RWPE2 (cell line): ENCODE measurements at regions not wholly inside any gene's neighbourhood (a gene's known extent, or its start where the extent isn't known, plus 50 kb on each side); places are given as distances from the start of the nearest gene placed in this dataset.

Source experiments
- ATAC-seq: fragments of 200-7000 bp; cut with Tn5 transposase; 3 replicates; pipeline ENCODE4 v1.9.1; 2021; ENCODE audit warnings: low read depth
- DNase-seq: peaks from one replicate; pipeline ENCODE4 v3.0.0-alpha.2; 2020; ENCODE audit warnings: low spot score
- H3K27ac ChIP-seq: fragments of 450-650 bp; 2 replicates; pipeline ENCODE4 v1.5.1; 2017; ENCODE audit warnings: mild to moderate bottlenecking; ENCODE audit not compliant: poor library complexity, severe bottlenecking
- H3K27me3 ChIP-seq: fragments of 250-450 bp; sonication (Bioruptor Pico); 2 replicates; pipeline ENCODE4 v1.5.1; 2021; ENCODE audit warnings: mild to moderate bottlenecking, moderate library complexity; ENCODE audit not compliant: insufficient read depth, poor library complexity, severe bottlenecking
- H3K36me3 ChIP-seq: fragments of 250-450 bp; sonication (Bioruptor Pico); 2 replicates; pipeline ENCODE4 v1.5.1; 2020; ENCODE audit warnings: low read depth, mild to moderate bottlenecking, moderate library complexity
- H3K4me1 ChIP-seq: fragments of 250-450 bp; sonication (Bioruptor Pico); 2 replicates; pipeline ENCODE4 v1.5.1; 2021; ENCODE audit warnings: mild to moderate bottlenecking, moderate library complexity; ENCODE audit not compliant: insufficient read depth, poor library complexity, severe bottlenecking
- H3K4me3 ChIP-seq: fragments of 250-450 bp; sonication (Bioruptor Pico); 2 replicates; pipeline ENCODE4 v1.5.1; 2021; ENCODE audit warnings: mild to moderate bottlenecking, moderate library complexity; ENCODE audit not compliant: severe bottlenecking
- H3K9me3 ChIP-seq: fragments of 250-450 bp; sonication (Bioruptor Pico); 2 replicates; pipeline ENCODE4 v1.5.1; 2021; ENCODE audit warnings: mild to moderate bottlenecking, moderate library complexity; ENCODE audit not compliant: severe bottlenecking
- TF ChIP-seq, protein P1 (sequence below): fragments of 450-650 bp; IDR thresholded peaks from one replicate; pipeline ENCODE4 v1.5.1; 2017; ENCODE audit warnings: mild to moderate bottlenecking, moderate library complexity; ENCODE audit not compliant: poor library complexity, severe bottlenecking

DNA sequence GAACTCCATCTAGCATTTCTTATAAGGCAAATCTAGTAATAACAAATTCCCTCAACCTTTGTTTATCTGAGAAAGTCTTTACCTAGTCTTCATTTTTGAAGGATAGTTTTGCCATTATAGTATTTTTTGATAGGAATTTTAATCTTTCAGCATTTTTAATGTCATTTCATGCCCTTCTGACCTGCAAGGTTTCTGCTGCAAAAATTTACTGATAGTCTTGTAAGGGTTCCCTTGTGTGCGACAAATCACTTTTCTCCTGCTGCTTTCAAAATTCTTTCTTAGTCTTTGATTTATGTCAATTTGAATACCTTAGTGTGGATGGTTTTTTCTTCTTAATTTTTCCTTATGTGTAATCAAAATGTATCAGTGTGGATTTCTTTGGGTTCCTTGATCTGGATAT is 297.5 kb upstream of the FAM78B start:
- TF ChIP-seq, protein P1, sequence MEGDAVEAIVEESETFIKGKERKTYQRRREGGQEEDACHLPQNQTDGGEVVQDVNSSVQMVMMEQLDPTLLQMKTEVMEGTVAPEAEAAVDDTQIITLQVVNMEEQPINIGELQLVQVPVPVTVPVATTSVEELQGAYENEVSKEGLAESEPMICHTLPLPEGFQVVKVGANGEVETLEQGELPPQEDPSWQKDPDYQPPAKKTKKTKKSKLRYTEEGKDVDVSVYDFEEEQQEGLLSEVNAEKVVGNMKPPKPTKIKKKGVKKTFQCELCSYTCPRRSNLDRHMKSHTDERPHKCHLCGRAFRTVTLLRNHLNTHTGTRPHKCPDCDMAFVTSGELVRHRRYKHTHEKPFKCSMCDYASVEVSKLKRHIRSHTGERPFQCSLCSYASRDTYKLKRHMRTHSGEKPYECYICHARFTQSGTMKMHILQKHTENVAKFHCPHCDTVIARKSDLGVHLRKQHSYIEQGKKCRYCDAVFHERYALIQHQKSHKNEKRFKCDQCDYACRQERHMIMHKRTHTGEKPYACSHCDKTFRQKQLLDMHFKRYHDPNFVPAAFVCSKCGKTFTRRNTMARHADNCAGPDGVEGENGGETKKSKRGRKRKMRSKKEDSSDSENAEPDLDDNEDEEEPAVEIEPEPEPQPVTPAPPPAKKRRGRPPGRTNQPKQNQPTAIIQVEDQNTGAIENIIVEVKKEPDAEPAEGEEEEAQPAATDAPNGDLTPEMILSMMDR, result no peak
- DNase-seq (no peak), ATAC-seq (no peak)
- Histone ChIP-seq H3K27me3 (no peaks in the 10 kb centered on the region), H3K4me1 (no peaks in the 10 kb centered on the region), H3K9me3 (no peaks in the 10 kb centered on the region), H3K4me3 (no peak overlapping the region), H3K36me3 (no peaks in the 10 kb centered on the region), H3K27ac (no peak overlapping the region)

DNA sequence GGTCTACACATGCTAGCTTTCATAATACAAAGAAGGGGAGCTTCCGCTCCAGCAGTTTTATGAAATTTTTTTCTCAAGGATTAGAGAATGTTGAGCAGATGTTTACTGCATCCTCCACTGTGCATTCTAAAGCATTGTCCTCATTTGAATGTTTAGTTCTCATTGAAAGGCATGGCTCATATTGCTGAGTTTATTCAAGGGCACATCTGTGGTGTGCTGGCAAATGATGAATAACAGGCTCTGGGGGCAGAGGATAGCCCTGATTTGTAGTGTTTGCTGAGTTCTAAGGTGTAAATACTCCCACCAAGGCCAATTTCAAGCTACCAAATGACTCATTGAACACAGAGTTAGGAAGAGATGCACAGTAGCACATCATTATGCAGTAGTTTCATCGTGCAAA is 303.2 kb upstream of the FAM78B start:
- DNase-seq (no peak), ATAC-seq (no peak)
- no peak overlapping the region for H3K27ac ChIP-seq
- TF ChIP-seq, protein P1, result no peak
- H3K27me3 ChIP-seq, result no peaks in the 10 kb centered on the region
- H3K9me3 ChIP-seq, result no peaks in the 10 kb centered on the region
- no peaks in the 10 kb centered on the region for H3K36me3 ChIP-seq
- no peak overlapping the region for H3K4me3 ChIP-seq
- H3K4me1 ChIP-seq, result no peaks in the 10 kb centered on the region

DNA sequence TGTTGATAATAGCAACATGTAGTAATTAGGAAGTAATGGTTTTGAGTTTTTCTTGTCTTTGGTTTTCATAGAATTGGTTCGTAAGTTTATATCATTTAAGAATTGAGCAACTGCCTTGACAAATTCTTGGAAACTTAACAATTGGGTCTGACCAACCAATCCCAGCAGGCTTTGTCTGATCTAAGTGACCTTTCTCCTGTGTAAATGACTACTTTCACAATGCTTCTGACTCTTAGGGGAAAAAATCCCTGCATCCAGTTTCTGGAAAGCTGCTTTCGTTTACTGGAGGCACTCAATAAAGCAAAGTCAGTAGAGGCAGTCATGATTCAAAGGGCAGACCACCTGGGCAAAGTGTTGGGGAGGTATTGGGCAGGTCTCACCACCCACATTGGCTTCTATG is 303.6 kb upstream of the FAM78B start:
- TF ChIP-seq, protein P1, result no peak
- no peak overlapping the region for H3K27ac ChIP-seq
- no peak for DNase-seq
- H3K9me3 ChIP-seq, result no peaks in the 10 kb centered on the region
- no peaks in the 10 kb centered on the region for H3K4me1 ChIP-seq
- no peak for ATAC-seq
- no peak overlapping the region for H3K4me3 ChIP-seq
- H3K36me3 ChIP-seq, result no peaks in the 10 kb centered on the region
- H3K27me3 ChIP-seq, result no peaks in the 10 kb centered on the region

DNA sequence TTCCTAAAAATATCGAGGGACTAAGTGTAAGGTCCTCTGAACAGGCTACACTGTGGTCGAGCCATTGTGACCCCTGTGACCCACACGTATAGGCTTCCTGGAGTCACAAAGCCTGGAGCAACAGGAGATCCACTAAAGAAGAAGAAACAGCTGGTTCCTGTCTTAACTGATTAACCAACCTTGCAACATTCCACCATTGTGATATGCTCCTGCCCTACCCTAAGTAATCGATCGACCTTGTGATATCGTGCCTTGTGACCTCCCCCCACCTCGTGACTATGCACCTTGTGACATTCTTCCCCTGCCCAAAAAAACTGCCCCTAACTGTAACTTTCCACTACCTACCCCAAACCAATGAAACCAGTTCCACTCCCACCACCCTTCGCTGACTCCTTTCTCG is 304.6 kb upstream of the FAM78B start:
- DNase-seq (no peak), ATAC-seq (no peak)
- TF ChIP-seq, protein P1, result no peak
- no peaks in the 10 kb centered on the region for H3K4me1 ChIP-seq
- no peaks in the 10 kb centered on the region for H3K27me3 ChIP-seq
- no peak overlapping the region for H3K4me3 ChIP-seq
- no peak overlapping the region for H3K27ac ChIP-seq
- H3K36me3 ChIP-seq, result no peaks in the 10 kb centered on the region
- no peaks in the 10 kb centered on the region for H3K9me3 ChIP-seq

DNA sequence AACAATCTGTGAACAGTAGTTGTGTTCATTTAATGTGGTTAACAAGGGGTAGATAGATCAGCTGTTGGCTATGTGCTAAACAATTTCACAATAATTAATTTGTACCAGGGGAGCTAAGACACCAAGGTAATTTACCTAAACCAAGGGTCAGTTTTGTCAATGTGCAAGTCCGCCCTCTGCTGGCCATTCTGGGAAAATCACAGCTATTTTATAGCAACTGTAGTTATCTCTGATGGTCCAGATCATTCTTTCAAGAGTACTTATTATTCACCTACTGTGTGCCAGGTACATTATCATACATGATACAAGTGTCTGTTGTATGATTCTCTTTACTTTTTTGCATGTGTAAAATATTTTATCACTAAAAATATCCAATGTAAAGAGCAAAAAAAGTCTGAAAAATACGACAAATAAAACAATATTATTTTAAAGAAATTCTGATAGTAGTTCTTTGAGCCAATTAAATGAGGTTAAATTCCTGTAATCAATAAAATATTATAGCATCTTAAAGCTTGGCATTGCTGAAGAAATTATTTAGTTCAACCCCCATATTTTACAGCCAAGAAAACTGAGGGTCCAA is 312.3 kb upstream of the FAM78B start:
- Histone ChIP-seq H3K9me3 (no peaks in the 10 kb centered on the region), H3K27me3 (no peaks in the 10 kb centered on the region), H3K4me1 (no peaks in the 10 kb centered on the region), H3K36me3 (no peaks in the 10 kb centered on the region), H3K27ac (no peak overlapping the region), H3K4me3 (no peak overlapping the region)
- DNase-seq (no peak), ATAC-seq (0 out of 3 replicates have a peak, but pooled peaks have one; percentile 27)
- TF ChIP-seq, protein P1, result peak; percentile 85
